HFFc6 (cell line): ENCODE measurements at regions not wholly inside any gene's neighbourhood (a gene's known extent, or its start where the extent isn't known, plus 50 kb on each side); places are given as distances from the start of the nearest gene placed in this dataset.

Experiments used
- DNase-seq: peaks from one replicate; pipeline ENCODE4 v3.0.0-alpha.2; 2018
- H3K27ac Mint-ChIP-seq: 2 replicates; pipeline ENCODE4 v1.8.0; 2020; ENCODE audit warnings: mild to moderate bottlenecking, mixed read lengths
- H3K27me3 Mint-ChIP-seq: 2 replicates; pipeline ENCODE4 v1.8.0; 2021; ENCODE audit warnings: mild to moderate bottlenecking, moderate library complexity, mixed read lengths; ENCODE audit not compliant: insufficient read depth
- H3K36me3 Mint-ChIP-seq: 2 replicates; pipeline ENCODE4 v1.8.0; 2021; ENCODE audit warnings: low read depth, mixed read lengths
- H3K4me1 Mint-ChIP-seq: 2 replicates; pipeline ENCODE4 v1.8.0; 2020; ENCODE audit warnings: low read depth, mixed read lengths
- H3K4me3 Mint-ChIP-seq: 2 replicates; pipeline ENCODE4 v1.8.0; 2020; ENCODE audit warnings: mild to moderate bottlenecking, moderate library complexity, mixed read lengths
- H3K9me3 Mint-ChIP-seq: 2 replicates; pipeline ENCODE4 v1.8.0; 2020; ENCODE audit warnings: mild to moderate bottlenecking, mixed read lengths
- CTCF ChIP-seq: fragments of 200-600 bp; sonication (generic); IDR thresholded peaks from 2 replicates; pipeline ENCODE4 v1.5.0; 2021; ENCODE audit warnings: antibody characterized with exemption, mild to moderate bottlenecking

GRCh38 chr2:37795938-37796337 is 124.5 kb upstream of the CDC42EP3 start:
- no peaks in the 10 kb centered on the region; the same call in none of the 2 replicates for H3K27me3 Mint-ChIP-seq
- peak overlapping the region; percentile 92 for H3K27ac Mint-ChIP-seq
- peak; percentile 90 for DNase-seq
- peaks cover 9% of the 10 kb centered on the region for H3K36me3 Mint-ChIP-seq
- no peak for TF ChIP-seq CTCF
- H3K9me3 Mint-ChIP-seq: no peaks in the 10 kb centered on the region
- H3K4me3 Mint-ChIP-seq: peak overlapping the region; percentile 54
- H3K4me1 Mint-ChIP-seq: peaks cover 93% of the 10 kb centered on the region

DNA sequence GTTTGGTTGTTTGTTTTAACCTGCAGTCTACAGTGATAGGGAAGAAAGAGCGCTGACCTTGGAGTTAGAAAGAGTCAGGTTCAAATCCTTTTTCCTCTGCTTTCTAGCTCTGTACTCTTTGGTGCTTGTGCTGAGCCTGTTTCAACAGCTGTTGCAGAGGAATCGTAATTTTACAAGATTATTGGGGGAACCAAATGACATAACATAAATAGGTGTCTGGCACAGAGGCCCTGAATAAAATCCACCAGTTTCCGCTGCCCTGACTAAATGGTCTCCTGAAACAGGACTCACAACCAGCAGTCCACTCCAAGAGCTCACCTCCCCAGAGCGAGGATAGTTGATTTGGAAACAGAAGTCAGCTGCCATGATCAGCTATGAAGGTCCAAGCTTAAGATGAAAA is 125.0 kb upstream of the CDC42EP3 start:
- no peaks in the 10 kb centered on the region for H3K9me3 Mint-ChIP-seq
- no peaks in the 10 kb centered on the region; the same call in none of the 2 replicates for H3K27me3 Mint-ChIP-seq
- peaks cover 9% of the 10 kb centered on the region for H3K36me3 Mint-ChIP-seq
- H3K4me3 Mint-ChIP-seq: peak overlapping the region; percentile 54
- no peak for DNase-seq
- peak overlapping the region; percentile 92 for H3K27ac Mint-ChIP-seq
- TF ChIP-seq CTCF: no peak
- H3K4me1 Mint-ChIP-seq: peaks cover 93% of the 10 kb centered on the region

DNA sequence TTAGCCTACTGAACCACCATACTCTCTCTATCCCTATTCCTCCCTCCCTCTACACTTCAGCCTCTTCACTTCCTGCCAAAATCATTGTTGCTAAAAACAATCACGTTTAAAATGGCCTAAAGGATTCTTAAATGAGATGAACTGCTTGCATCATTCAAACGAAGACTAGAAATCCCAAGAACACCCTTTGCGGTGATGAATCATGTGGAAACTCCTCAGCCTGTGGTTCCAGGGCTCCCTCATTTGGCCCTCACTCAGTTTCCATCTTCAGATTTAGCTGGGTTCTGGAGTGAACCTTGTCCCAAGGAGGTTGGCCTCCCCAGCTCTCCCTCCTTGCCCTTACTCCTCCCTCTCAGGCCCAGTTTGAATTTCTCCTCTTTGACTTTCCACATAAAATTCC is 125.6 kb upstream of the CDC42EP3 start:
- DNase-seq: peak; percentile 83
- H3K36me3 Mint-ChIP-seq: peaks cover 9% of the 10 kb centered on the region
- H3K9me3 Mint-ChIP-seq: no peaks in the 10 kb centered on the region
- H3K4me1 Mint-ChIP-seq: peaks cover 94% of the 10 kb centered on the region
- H3K4me3 Mint-ChIP-seq: peak overlapping the region; percentile 54
- no peak for TF ChIP-seq CTCF
- H3K27ac Mint-ChIP-seq: peak overlapping the region; percentile 92
- no peaks in the 10 kb centered on the region; the same call in none of the 2 replicates for H3K27me3 Mint-ChIP-seq

DNA sequence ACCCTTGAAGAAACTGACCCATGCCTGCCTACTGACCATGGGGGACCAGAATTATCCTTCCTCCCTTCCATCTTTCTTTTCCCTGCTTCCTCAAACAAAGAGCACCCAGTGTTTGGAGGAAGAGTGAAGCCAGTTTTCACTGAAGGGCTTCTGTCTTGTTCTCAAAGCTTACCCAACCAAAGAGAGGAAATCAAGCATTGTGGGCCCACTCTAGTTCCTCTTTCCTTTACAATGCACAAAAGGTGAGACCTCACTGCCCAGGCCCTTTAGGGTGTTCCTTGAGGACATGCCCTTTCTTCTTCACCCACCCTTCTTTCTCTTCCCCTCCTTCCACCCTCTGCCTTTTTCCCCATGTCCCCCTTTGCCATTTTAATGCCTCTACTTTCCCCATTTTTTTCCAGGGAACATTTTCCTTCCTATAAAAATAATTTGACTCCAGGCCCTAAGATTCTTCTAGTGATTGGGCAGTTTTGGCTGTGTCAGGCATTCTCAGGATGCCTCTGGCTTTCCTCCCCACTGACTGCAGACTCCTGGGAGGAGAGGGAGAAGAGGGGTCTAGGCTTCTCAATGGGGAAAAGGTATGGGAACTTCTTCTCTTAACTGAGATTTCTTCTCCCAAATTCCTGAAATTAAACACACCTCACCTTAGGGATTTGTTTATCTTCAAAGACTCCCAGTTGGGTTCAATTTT is 126.6 kb upstream of the RMDN2 start:
- no peaks in the 10 kb centered on the region; the same call in 1 of the 2 replicates for H3K27me3 Mint-ChIP-seq
- H3K36me3 Mint-ChIP-seq: no peaks in the 10 kb centered on the region
- no peak for DNase-seq
- H3K4me1 Mint-ChIP-seq: peaks cover 94% of the 10 kb centered on the region
- no peak for TF ChIP-seq CTCF
- H3K4me3 Mint-ChIP-seq: no peak overlapping the region
- H3K27ac Mint-ChIP-seq: peak overlapping the region; percentile 9
- no peaks in the 10 kb centered on the region for H3K9me3 Mint-ChIP-seq

DNA sequence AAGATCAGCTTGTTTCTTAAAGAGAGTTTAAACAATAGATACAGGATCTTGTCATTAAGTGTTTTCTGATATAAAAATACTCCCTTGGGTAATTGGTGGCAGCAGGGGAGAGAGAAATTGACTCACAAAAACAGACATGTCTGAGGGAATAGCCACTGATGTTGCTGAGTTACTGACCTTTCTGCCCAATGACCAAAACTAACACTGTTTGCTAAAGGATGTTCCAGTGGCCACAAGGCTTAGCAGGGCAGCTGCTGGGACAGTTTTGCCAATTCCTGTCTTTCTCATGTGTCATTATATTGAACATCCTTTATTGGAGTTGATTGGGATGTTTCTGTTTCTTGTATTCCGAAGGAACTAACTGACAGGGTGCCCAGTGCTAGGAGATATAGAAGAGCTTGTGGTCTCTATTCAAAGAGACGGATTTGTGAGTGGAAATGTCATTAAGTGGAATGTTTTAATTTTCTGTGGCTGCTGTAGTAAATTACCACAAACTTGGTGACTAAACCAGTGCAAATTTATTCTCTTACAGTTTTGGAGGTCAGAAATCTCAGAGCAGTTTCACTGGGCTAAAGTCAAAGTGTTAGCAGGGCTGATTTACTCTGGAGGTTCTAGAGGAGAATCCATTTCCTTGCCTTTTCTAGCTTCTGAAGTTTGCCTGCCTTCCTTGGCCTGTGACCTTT is 124.8 kb upstream of the RMDN2 start:
- Mint-ChIP-seq H3K9me3 (no peaks in the 10 kb centered on the region), H3K4me3 (no peak overlapping the region), H3K36me3 (0 out of 2 replicates have a peak, but pooled peaks cover 1% of the 10 kb centered on the region), H3K27me3 (no peaks in the 10 kb centered on the region), H3K27ac (peak overlapping the region; percentile 85), H3K4me1 (peaks cover 85% of the 10 kb centered on the region)
- DNase-seq: peak; percentile 52
- TF ChIP-seq CTCF: no peak
